ENCODE measurements at regions not wholly inside any gene's neighbourhood (a gene's known extent, or its start where the extent isn't known, plus 50 kb on each side); places are given as distances from the start of the nearest gene placed in this dataset.
"Not testable (repeated sequence)": the region's sequence is repeated elsewhere in the genome, so short reads cannot be mapped to it uniquely, and the experiment has no call there.

GRCh38 chr1:78203410-78203982, 157.7 kb downstream of the GIPC2 start:
- DNase-seq (ENCODE audit: low read depth in 2 of 2), result not testable (repeated sequence)

GRCh38 chr1:78210175-78210574, 164.4 kb downstream of the GIPC2 start:
- no peak overlapping the region for H3K4me3 ChIP-seq (replicated peaks in 1 of 2; ENCODE audit: low read depth in 2 of 2, low read length in 2 of 2)
- TF ChIP-seq CTCF (IDR thresholded peaks at IDR 0.05; ENCODE audit: low read depth, low read length), result no peak
- DNase-seq (ENCODE audit: low read depth in 2 of 2), result peak in 1 of 2 donors; percentile 44

More at GRCh38 chr1:78203410-78203982, 157.7 kb downstream of the GIPC2 start:
- H3K4me3 ChIP-seq (replicated peaks in 1 of 2; ENCODE audit: low read depth in 2 of 2, low read length in 2 of 2), result not testable (repeated sequence)

GRCh38 chr1:78211483-78212092, 165.8 kb downstream of the GIPC2 start:
- TF ChIP-seq CTCF (IDR thresholded peaks at IDR 0.05; ENCODE audit: low read depth, low read length), result no peak
- DNase-seq (ENCODE audit: low read depth in 2 of 2), result no peak
- no peak overlapping the region for H3K4me3 ChIP-seq (replicated peaks in 1 of 2; ENCODE audit: low read depth in 2 of 2, low read length in 2 of 2)

DNA sequence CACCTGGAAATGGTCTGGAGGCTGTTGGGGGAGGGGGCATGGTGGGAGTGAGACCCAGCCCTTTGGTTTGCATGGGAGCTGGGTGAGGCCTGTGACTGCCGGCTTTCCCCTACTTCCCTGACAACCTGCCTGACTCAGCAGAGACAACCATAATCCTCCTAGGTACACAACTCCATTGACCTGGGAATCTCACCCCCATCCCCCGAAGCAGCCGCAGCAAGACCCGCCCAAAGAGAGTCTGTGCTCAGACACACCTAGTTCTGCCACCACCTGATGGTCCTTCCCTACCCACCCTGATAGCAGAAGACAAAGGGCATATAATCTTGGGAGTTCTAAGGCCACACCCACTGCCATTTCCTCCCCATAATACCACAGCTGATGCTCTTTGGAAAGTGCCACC, 168.6 kb downstream of the GIPC2 start:
- TF ChIP-seq CTCF (IDR thresholded peaks at IDR 0.05; ENCODE audit: low read depth, low read length), result no peak
- no peak for DNase-seq (ENCODE audit: low read depth in 2 of 2)
- no peak overlapping the region for H3K4me3 ChIP-seq (replicated peaks in 1 of 2; ENCODE audit: low read depth in 2 of 2, low read length in 2 of 2)

- TF ChIP-seq CTCF (IDR thresholded peaks at IDR 0.05; ENCODE audit: low read depth, low read length), result no peak
- DNase-seq (ENCODE audit: low read depth in 2 of 2), result peak in 1 of 2 donors; percentile 40
- no peak overlapping the region for H3K4me3 ChIP-seq (replicated peaks in 1 of 2; ENCODE audit: low read depth in 2 of 2, low read length in 2 of 2)
These were observed 176.6 kb downstream of the GIPC2 start for GRCh38 chr1:78222225-78222959.

GRCh38 chr1:78222960-78223358, 177.2 kb downstream of the GIPC2 start:
- DNase-seq (ENCODE audit: low read depth in 2 of 2), result no peak
- TF ChIP-seq CTCF (IDR thresholded peaks at IDR 0.05; ENCODE audit: low read depth, low read length), result no peak
- no peak overlapping the region for H3K4me3 ChIP-seq (replicated peaks in 1 of 2; ENCODE audit: low read depth in 2 of 2, low read length in 2 of 2)

DNA sequence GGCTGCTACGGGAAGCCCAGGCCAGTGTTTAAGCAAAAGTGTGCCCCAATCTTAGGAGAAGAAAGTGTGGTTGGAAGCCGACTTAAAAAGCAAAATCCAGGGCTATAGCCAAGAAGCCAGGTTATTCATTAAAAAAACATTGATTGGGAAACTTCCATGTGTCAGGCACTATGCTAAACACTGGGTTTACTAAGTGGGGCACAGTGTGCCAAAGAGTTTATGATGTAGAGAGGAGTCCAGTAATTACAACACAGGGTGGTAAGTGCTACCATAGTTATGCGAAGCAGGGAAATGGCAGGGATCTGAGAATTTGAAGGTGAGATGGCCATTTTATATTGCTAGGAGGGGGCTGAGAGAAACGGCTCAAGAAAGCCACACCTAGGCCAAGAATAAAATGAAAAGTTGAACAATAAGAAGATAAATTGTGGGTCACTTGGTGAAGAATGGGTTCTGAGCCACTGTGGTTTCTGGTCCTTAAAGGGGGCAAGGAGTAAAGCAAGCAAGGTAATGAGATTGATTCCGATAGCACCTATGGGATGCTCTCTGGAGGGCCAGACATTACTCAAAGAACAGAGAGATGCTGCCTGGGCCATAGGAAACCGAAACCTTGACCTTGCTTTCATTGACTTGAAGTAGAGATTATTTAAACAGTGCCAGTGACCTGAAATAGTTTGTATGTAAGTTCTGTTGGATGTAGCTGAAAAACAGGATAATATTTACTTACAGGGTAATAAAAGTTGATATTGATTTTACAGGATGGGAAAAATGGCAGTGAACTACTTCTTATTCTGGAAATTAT, 177.8 kb downstream of the GIPC2 start:
- peak; percentile 50 to 87 for DNase-seq (ENCODE audit: low read depth in 2 of 2)
- H3K4me3 ChIP-seq (replicated peaks in 1 of 2; ENCODE audit: low read depth in 2 of 2, low read length in 2 of 2), result no peak overlapping the region
- no peak for TF ChIP-seq CTCF (IDR thresholded peaks at IDR 0.05; ENCODE audit: low read depth, low read length)

Measured in cardiac fibroblast (primary cell).